K562 (cell line): ENCODE measurements at regions not wholly inside any gene's neighbourhood (a gene's known extent, or its start where the extent isn't known, plus 50 kb on each side); places are given as distances from the start of the nearest gene placed in this dataset.

ENCODE experiments used
- ATAC-seq: fragments of 200-7000 bp; cut with Tn5 transposase; 3 replicates; pipeline ENCODE4 v1.9.1; 2020; ENCODE audit warnings: moderate library complexity
- BruUV-seq: library from RNA; stranded (reverse); fragments of 400-500 nt; replicated peaks from 2 replicates; lab custom pipeline; 2021; lab: Mats Ljungman, UMichigan
- CTCF ChIA-PET: fragments of 300-600 bp; formaldehyde crosslinking; extraction: SDS; loops from one replicate; lab custom pipeline; 2021; ENCODE audit warnings: low intra/inter-chr PET ratio; lab: Yijun Ruan, JAX
- POLR2A ChIA-PET: fragments of 300-600, 350-650 bp; sonication (Branson Sonifier 250); formaldehyde crosslinking; extraction: SDS; loops from one replicate; lab custom pipeline; 2021; ENCODE audit warnings: antibody characterized with exemption, inconsistent platforms; lab: Yijun Ruan, JAX
- DNase-seq, 4 experiments: peaks; one replicate each; pipeline versions ENCODE4 v3.0.0 to v3.0.0-alpha.2; 2011 to 2018; ENCODE audit warnings: low spot score in 3 of 4, mixed read lengths in 3 of 4; ENCODE audit errors: extremely low read depth in 1 of 4
- FAIRE-seq: peaks from 2 replicates; lab custom pipeline; 2011; peaks lifted over from hg19 to GRCh38; lab: Jason Lieb, UNC
- H2AFZ ChIP-seq: 2 replicates; pipeline ENCODE4 v1.6.0; 2011; ENCODE audit warnings: low read depth, low read length, control low read depth, inconsistent platforms
- H3K27ac ChIP-seq: fragments of 200-600 bp; 3 replicates; pipeline ENCODE4 v1.8.0; 2011; ENCODE audit warnings: low read depth, mild to moderate bottlenecking, control low read depth, inconsistent platforms, low read length, moderate library complexity, mixed read lengths; ENCODE audit errors: extremely low read depth
- H3K27me3 ChIP-seq, 2 experiments: fragments of 300-600 bp in 1 of 2; 2 replicates in 1 of 2; 3 replicates in 1 of 2; pipeline versions ENCODE4 v1.6.0 to v1.8.0; 2011; ENCODE audit warnings: inconsistent platforms in 2 of 2, low read length in 2 of 2, mild to moderate bottlenecking in 1 of 2, mixed read lengths in 1 of 2, moderate library complexity in 1 of 2; ENCODE audit not compliant: control insufficient read depth in 2 of 2, insufficient read depth in 2 of 2
- H3K36me3 ChIP-seq: fragments of 300-600 bp; 3 replicates; pipeline ENCODE4 v1.8.0; 2011; ENCODE audit warnings: mild to moderate bottlenecking, low read length, inconsistent platforms; ENCODE audit not compliant: control insufficient read depth, insufficient read depth
- H3K4me1 ChIP-seq, 2 experiments: fragments of 200-600 bp in 1 of 2; replicated peaks in 1 of 2; 2 replicates in 1 of 2; 3 replicates in 1 of 2; pipeline versions ENCODE4 v1.5.1 to v1.8.0; 2011; ENCODE audit warnings: inconsistent platforms in 2 of 2, low read length in 2 of 2, mild to moderate bottlenecking in 1 of 2, mixed read lengths in 1 of 2, moderate library complexity in 1 of 2; ENCODE audit not compliant: control insufficient read depth in 2 of 2, insufficient read depth in 2 of 2
- H3K4me2 ChIP-seq: 2 replicates; pipeline ENCODE4 v1.6.1; 2011; ENCODE audit warnings: low read length, control low read depth, inconsistent platforms, mixed read lengths; ENCODE audit not compliant: insufficient read depth
- H3K4me3 ChIP-seq: fragments of 200-600 bp; sonication (generic), shearing (Covaris generic); 2 replicates; pipeline ENCODE4 v1.5.1; 2016; ENCODE audit warnings: control low read depth, inconsistent platforms
- H3K79me2 ChIP-seq: fragments of 200-600 bp; 3 replicates; pipeline ENCODE4 v1.8.0; 2011; ENCODE audit warnings: low read length, inconsistent platforms; ENCODE audit not compliant: control insufficient read depth, insufficient read depth
- H3K9ac ChIP-seq, 2 experiments: 2 replicates each; pipeline versions ENCODE4 v1.6.0 to v1.6.1; 2011; ENCODE audit warnings: low read depth in 2 of 2, low read length in 2 of 2, control low read depth in 1 of 2, inconsistent platforms in 1 of 2, mild to moderate bottlenecking in 1 of 2, mixed read lengths in 1 of 2; ENCODE audit not compliant: insufficient read depth in 1 of 2
- H3K9me1 ChIP-seq: one replicate; pipeline ENCODE4 v1.6.0; 2011; ENCODE audit warnings: inconsistent platforms, mild to moderate bottlenecking, low read length, moderate library complexity; ENCODE audit not compliant: control insufficient read depth, insufficient read depth
- H3K9me3 ChIP-seq: replicated peaks from 2 replicates; pipeline ENCODE4 v1.5.1; 2011; ENCODE audit warnings: low read depth, low read length, inconsistent platforms; ENCODE audit not compliant: control insufficient read depth, insufficient read depth
- H4K20me1 ChIP-seq: replicated peaks from 2 replicates; pipeline ENCODE4 v1.6.1; 2011; ENCODE audit warnings: low read length, inconsistent platforms, mixed read lengths; ENCODE audit not compliant: control insufficient read depth, insufficient read depth
- BRCA1 ChIP-seq, 2 experiments: fragments of 450-650 bp in 1 of 2; sonication (generic) in 1 of 2; formaldehyde crosslinking in 1 of 2; IDR thresholded peaks; 2 replicates each; pipeline versions ENCODE4 v1.5.0 to v1.6.1; 2017 to 2020; ENCODE audit warnings: mild to moderate bottlenecking in 1 of 2, missing genetic modification reagents in 1 of 2
- CCAR2 ChIP-seq: fragments of 200-400 bp; formaldehyde crosslinking; IDR thresholded peaks from 2 replicates; pipeline ENCODE4 v1.6.1; 2017; ENCODE audit warnings: mild to moderate bottlenecking, low read depth, low read length
- NFIX ChIP-seq: fragments of 250-450 bp; sonication (Bioruptor Pico); IDR thresholded peaks from 2 replicates; pipeline ENCODE4 v1.4.0; 2020; ENCODE audit warnings: low read depth, mild to moderate bottlenecking, moderate library complexity
- TFE3 ChIP-seq: fragments of 450-650 bp; formaldehyde crosslinking; IDR thresholded peaks from 2 replicates; pipeline ENCODE4 v1.4.0; 2020; ENCODE audit warnings: mild to moderate bottlenecking, mixed read lengths
- ZBTB12 ChIP-seq: fragments of 250-450 bp; sonication (Bioruptor Pico); IDR thresholded peaks from 2 replicates; pipeline ENCODE4 v1.4.0; 2020
- ZNF24 ChIP-seq: fragments of 450-650 bp; IDR thresholded peaks from 2 replicates; pipeline ENCODE4 v1.6.1; 2016
- WGBS: fragments of 100-300 bp; shearing (Covaris generic); methylation state at CpG from one replicate; pipeline ENCODE4 v1.1.6; 2016; ENCODE audit warnings: low coverage, mixed read lengths; ENCODE audit not compliant: insufficient coverage; ENCODE audit errors: missing lambda C conversion rate; 5-methylcytosine and 5-hydroxymethylcytosine counted together
- in situ Hi-C: fragments of 300-500 bp; cut with MboI; formaldehyde crosslinking; loops from 4 replicates; pipeline ENCODE4 v1.15.0; 2018; ENCODE audit warnings: inconsistent platforms, mixed read lengths
- intact Hi-C: fragments of 100-400 bp; cut with micrococcal nuclease; formaldehyde crosslinking; loops from 2 replicates; pipeline ENCODE4 v1.14.2; 2022
- TF ChIP-seq, protein P1 (sequence below): fragments of 250-450 bp; sonication (Bioruptor Pico); IDR thresholded peaks from 2 replicates; pipeline ENCODE4 v1.4.0; 2020; ENCODE audit warnings: mild to moderate bottlenecking, moderate library complexity
- TF ChIP-seq, protein P2 (sequence below): fragments of 450-650 bp; IDR thresholded peaks from 2 replicates; pipeline ENCODE4 v1.7.0; 2016; ENCODE audit warnings: borderline replicate concordance

DNA sequence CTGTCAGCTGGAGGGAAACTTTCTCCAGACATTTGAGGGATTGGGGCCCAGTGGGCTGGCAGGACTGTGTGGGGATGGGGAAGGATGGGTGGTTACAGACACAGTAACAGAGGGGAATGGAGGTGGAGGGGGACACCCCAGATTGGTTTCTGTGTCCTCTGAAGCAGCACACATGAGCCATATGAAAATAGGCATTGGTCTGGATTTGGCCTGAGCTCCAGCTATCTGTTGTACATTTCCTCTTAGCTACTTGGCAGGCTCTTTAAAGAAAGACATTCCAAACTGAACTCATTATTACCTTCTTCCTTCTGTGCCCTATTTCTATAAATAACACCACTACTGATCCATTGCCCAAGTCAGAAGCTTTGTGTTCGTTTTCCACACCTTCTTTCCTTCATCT, 72.0 kb upstream of the PRL start:
- intact Hi-C loops: no loop called here
- ChIA-PET POLR2A (no interaction called here), CTCF (no interaction called here)
- no peaks in the 10 kb centered on the region for H4K20me1 ChIP-seq
- H3K79me2 ChIP-seq: no peaks in the 10 kb centered on the region
- H3K27me3 ChIP-seq: no peaks in the 10 kb centered on the region
- no TSS peak for BruUV-seq
- no peak overlapping the region for H3K4me2 ChIP-seq
- no peak for ATAC-seq
- no peak for FAIRE-seq
- TF ChIP-seq NFIX (CRISPR knock-in tag) (no peak), BRCA1 (IDR thresholded peaks at IDR 0.05) (no peak), BRCA1 (CRISPR knock-in tag; IDR thresholded peaks at IDR 0.05) (no peak)
- H3K36me3 ChIP-seq: no peaks in the 10 kb centered on the region
- 0% methylated on average over 1 of the region's 1 CpG for WGBS
- no peak overlapping the region for H3K9ac ChIP-seq
- no peak overlapping the region for H3K27ac ChIP-seq
- H2AFZ ChIP-seq: no peak overlapping the region
- H3K9me3 ChIP-seq: no peaks in the 10 kb centered on the region
- DNase-seq: no peak
- no peaks in the 10 kb centered on the region for H3K9me1 ChIP-seq
- no peaks in the 10 kb centered on the region for H3K4me1 ChIP-seq
- H3K4me3 ChIP-seq: no peak overlapping the region
- in situ Hi-C loops: no loop called here

DNA sequence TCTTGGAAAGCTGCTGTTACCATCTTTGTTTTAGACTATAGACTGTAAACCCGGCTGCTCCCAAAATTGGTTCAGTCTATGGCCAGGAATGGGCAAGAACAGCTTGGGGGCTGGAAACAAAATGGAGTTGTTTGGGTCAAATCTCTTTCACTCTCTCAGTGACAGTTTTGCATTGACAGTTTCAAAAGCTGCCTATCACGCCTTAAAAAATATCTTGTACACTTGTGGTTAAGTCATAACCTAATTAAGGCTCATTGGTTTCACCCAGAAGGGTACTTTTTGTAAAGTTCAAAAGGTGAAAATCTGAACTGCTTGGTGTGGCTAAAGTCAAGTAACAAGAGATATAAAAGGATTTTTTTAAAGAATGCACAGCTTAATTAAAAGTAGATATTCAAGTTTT, 76.1 kb upstream of the PRL start:
- H3K9me3 ChIP-seq: no peaks in the 10 kb centered on the region
- H3K4me2 ChIP-seq: no peak overlapping the region
- H3K36me3 ChIP-seq: no peaks in the 10 kb centered on the region
- no peak overlapping the region for H2AFZ ChIP-seq
- intact Hi-C loops: no loop called here
- H4K20me1 ChIP-seq: no peaks in the 10 kb centered on the region
- POLR2A ChIA-PET: interaction anchor here (1.0 kb wide), 1 partner anchor 9 kb away, joined by 3 read pairs; no protein-coding TSS in a partner anchor
- FAIRE-seq (no peak), ATAC-seq (no peak), DNase-seq (no peak)
- H3K79me2 ChIP-seq: no peaks in the 10 kb centered on the region
- H3K4me3 ChIP-seq: no peak overlapping the region
- 8% methylated on average over 2 of the region's 2 CpGs for WGBS
- no peaks in the 10 kb centered on the region for H3K27me3 ChIP-seq
- H3K9me1 ChIP-seq: no peaks in the 10 kb centered on the region
- no peak overlapping the region for H3K27ac ChIP-seq
- BruUV-seq: no TSS peak
- no peak overlapping the region for H3K9ac ChIP-seq
- CTCF ChIA-PET: no interaction called here
- H3K4me1 ChIP-seq: no peaks in the 10 kb centered on the region
- in situ Hi-C loops: no loop called here
- TF ChIP-seq CCAR2 (no peak), TFE3 (CRISPR knock-in tag) (no peak), ZNF24 (no peak), ZBTB12 (no peak)
- TF ChIP-seq, protein P1, sequence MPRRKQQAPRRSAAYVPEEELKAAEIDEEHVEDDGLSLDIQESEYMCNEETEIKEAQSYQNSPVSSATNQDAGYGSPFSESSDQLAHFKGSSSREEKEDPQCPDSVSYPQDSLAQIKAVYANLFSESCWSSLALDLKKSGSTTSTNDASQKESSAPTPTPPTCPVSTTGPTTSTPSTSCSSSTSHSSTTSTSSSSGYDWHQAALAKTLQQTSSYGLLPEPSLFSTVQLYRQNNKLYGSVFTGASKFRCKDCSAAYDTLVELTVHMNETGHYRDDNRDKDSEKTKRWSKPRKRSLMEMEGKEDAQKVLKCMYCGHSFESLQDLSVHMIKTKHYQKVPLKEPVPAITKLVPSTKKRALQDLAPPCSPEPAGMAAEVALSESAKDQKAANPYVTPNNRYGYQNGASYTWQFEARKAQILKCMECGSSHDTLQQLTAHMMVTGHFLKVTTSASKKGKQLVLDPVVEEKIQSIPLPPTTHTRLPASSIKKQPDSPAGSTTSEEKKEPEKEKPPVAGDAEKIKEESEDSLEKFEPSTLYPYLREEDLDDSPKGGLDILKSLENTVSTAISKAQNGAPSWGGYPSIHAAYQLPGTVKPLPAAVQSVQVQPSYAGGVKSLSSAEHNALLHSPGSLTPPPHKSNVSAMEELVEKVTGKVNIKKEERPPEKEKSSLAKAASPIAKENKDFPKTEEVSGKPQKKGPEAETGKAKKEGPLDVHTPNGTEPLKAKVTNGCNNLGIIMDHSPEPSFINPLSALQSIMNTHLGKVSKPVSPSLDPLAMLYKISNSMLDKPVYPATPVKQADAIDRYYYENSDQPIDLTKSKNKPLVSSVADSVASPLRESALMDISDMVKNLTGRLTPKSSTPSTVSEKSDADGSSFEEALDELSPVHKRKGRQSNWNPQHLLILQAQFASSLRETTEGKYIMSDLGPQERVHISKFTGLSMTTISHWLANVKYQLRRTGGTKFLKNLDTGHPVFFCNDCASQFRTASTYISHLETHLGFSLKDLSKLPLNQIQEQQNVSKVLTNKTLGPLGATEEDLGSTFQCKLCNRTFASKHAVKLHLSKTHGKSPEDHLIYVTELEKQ (CRISPR knock-in tag): no peak
- TF ChIP-seq, protein P2, sequence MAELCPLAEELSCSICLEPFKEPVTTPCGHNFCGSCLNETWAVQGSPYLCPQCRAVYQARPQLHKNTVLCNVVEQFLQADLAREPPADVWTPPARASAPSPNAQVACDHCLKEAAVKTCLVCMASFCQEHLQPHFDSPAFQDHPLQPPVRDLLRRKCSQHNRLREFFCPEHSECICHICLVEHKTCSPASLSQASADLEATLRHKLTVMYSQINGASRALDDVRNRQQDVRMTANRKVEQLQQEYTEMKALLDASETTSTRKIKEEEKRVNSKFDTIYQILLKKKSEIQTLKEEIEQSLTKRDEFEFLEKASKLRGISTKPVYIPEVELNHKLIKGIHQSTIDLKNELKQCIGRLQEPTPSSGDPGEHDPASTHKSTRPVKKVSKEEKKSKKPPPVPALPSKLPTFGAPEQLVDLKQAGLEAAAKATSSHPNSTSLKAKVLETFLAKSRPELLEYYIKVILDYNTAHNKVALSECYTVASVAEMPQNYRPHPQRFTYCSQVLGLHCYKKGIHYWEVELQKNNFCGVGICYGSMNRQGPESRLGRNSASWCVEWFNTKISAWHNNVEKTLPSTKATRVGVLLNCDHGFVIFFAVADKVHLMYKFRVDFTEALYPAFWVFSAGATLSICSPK: no peak
